K562 (cell line): ENCODE measurements at regions not wholly inside any gene's neighbourhood (a gene's known extent, or its start where the extent isn't known, plus 50 kb on each side); places are given as distances from the start of the nearest gene placed in this dataset.

Experiments used
- ATAC-seq: fragments of 200-7000 bp; cut with Tn5 transposase; 3 replicates; pipeline ENCODE4 v1.9.1; 2020; ENCODE audit warnings: moderate library complexity
- BruUV-seq: library from RNA; stranded (reverse); fragments of 400-500 nt; replicated peaks from 2 replicates; lab custom pipeline; 2021; lab: Mats Ljungman, UMichigan
- CTCF ChIA-PET: fragments of 300-600 bp; formaldehyde crosslinking; extraction: SDS; loops from one replicate; lab custom pipeline; 2021; ENCODE audit warnings: low intra/inter-chr PET ratio; lab: Yijun Ruan, JAX
- POLR2A ChIA-PET: fragments of 300-600, 350-650 bp; sonication (Branson Sonifier 250); formaldehyde crosslinking; extraction: SDS; loops from one replicate; lab custom pipeline; 2021; ENCODE audit warnings: antibody characterized with exemption, inconsistent platforms; lab: Yijun Ruan, JAX
- DNase-seq, 4 experiments: peaks; one replicate each; pipeline versions ENCODE4 v3.0.0 to v3.0.0-alpha.2; 2011 to 2018; ENCODE audit warnings: low spot score in 3 of 4, mixed read lengths in 3 of 4; ENCODE audit errors: extremely low read depth in 1 of 4
- FAIRE-seq: peaks from 2 replicates; lab custom pipeline; 2011; peaks lifted over from hg19 to GRCh38; lab: Jason Lieb, UNC
- H2AFZ ChIP-seq: 2 replicates; pipeline ENCODE4 v1.6.0; 2011; ENCODE audit warnings: low read depth, low read length, control low read depth, inconsistent platforms
- H3K27ac ChIP-seq: fragments of 200-600 bp; 3 replicates; pipeline ENCODE4 v1.8.0; 2011; ENCODE audit warnings: low read depth, mild to moderate bottlenecking, control low read depth, inconsistent platforms, low read length, moderate library complexity, mixed read lengths; ENCODE audit errors: extremely low read depth
- H3K27me3 ChIP-seq, 2 experiments: fragments of 300-600 bp in 1 of 2; 2 replicates in 1 of 2; 3 replicates in 1 of 2; pipeline versions ENCODE4 v1.6.0 to v1.8.0; 2011; ENCODE audit warnings: inconsistent platforms in 2 of 2, low read length in 2 of 2, mild to moderate bottlenecking in 1 of 2, mixed read lengths in 1 of 2, moderate library complexity in 1 of 2; ENCODE audit not compliant: control insufficient read depth in 2 of 2, insufficient read depth in 2 of 2
- H3K36me3 ChIP-seq: fragments of 300-600 bp; 3 replicates; pipeline ENCODE4 v1.8.0; 2011; ENCODE audit warnings: mild to moderate bottlenecking, low read length, inconsistent platforms; ENCODE audit not compliant: control insufficient read depth, insufficient read depth
- H3K4me1 ChIP-seq, 2 experiments: fragments of 200-600 bp in 1 of 2; replicated peaks in 1 of 2; 2 replicates in 1 of 2; 3 replicates in 1 of 2; pipeline versions ENCODE4 v1.5.1 to v1.8.0; 2011; ENCODE audit warnings: inconsistent platforms in 2 of 2, low read length in 2 of 2, mild to moderate bottlenecking in 1 of 2, mixed read lengths in 1 of 2, moderate library complexity in 1 of 2; ENCODE audit not compliant: control insufficient read depth in 2 of 2, insufficient read depth in 2 of 2
- H3K4me2 ChIP-seq: 2 replicates; pipeline ENCODE4 v1.6.1; 2011; ENCODE audit warnings: low read length, control low read depth, inconsistent platforms, mixed read lengths; ENCODE audit not compliant: insufficient read depth
- H3K4me3 ChIP-seq: fragments of 200-600 bp; sonication (generic), shearing (Covaris generic); 2 replicates; pipeline ENCODE4 v1.5.1; 2016; ENCODE audit warnings: control low read depth, inconsistent platforms
- H3K79me2 ChIP-seq: fragments of 200-600 bp; 3 replicates; pipeline ENCODE4 v1.8.0; 2011; ENCODE audit warnings: low read length, inconsistent platforms; ENCODE audit not compliant: control insufficient read depth, insufficient read depth
- H3K9ac ChIP-seq, 2 experiments: 2 replicates each; pipeline versions ENCODE4 v1.6.0 to v1.6.1; 2011; ENCODE audit warnings: low read depth in 2 of 2, low read length in 2 of 2, control low read depth in 1 of 2, inconsistent platforms in 1 of 2, mild to moderate bottlenecking in 1 of 2, mixed read lengths in 1 of 2; ENCODE audit not compliant: insufficient read depth in 1 of 2
- H3K9me1 ChIP-seq: one replicate; pipeline ENCODE4 v1.6.0; 2011; ENCODE audit warnings: inconsistent platforms, mild to moderate bottlenecking, low read length, moderate library complexity; ENCODE audit not compliant: control insufficient read depth, insufficient read depth
- H3K9me3 ChIP-seq: replicated peaks from 2 replicates; pipeline ENCODE4 v1.5.1; 2011; ENCODE audit warnings: low read depth, low read length, inconsistent platforms; ENCODE audit not compliant: control insufficient read depth, insufficient read depth
- H4K20me1 ChIP-seq: replicated peaks from 2 replicates; pipeline ENCODE4 v1.6.1; 2011; ENCODE audit warnings: low read length, inconsistent platforms, mixed read lengths; ENCODE audit not compliant: control insufficient read depth, insufficient read depth
- HSF4 ChIP-seq: fragments of 250-450 bp; sonication (Bioruptor Pico); IDR thresholded peaks from 2 replicates; pipeline ENCODE4 v2.1.2; 2022; ENCODE audit warnings: mild to moderate bottlenecking, moderate library complexity, borderline replicate concordance
- MTA2 ChIP-seq: fragments of 450-650 bp; IDR thresholded peaks from 2 replicates; pipeline ENCODE4 v1.6.1; 2016; ENCODE audit warnings: low read depth
- RBM34 ChIP-seq: fragments of 200-400 bp; formaldehyde crosslinking; IDR thresholded peaks from 2 replicates; pipeline ENCODE4 v1.6.1; 2018; ENCODE audit warnings: low read length, borderline replicate concordance; ENCODE audit not compliant: insufficient read depth
- REST ChIP-seq, 2 experiments: fragments of 450-650 bp; formaldehyde crosslinking in 1 of 2; IDR thresholded peaks; 2 replicates each; pipeline versions ENCODE4 v1.4.0 to v1.6.1; 2014 to 2020; ENCODE audit warnings: mild to moderate bottlenecking in 2 of 2, borderline replicate concordance in 1 of 2, low read depth in 1 of 2
- ZBTB17 ChIP-seq: fragments of 450-650 bp; formaldehyde crosslinking; IDR thresholded peaks from 2 replicates; pipeline ENCODE4 v1.4.0; 2020; ENCODE audit warnings: mild to moderate bottlenecking
- WGBS: fragments of 100-300 bp; shearing (Covaris generic); methylation state at CpG from one replicate; pipeline ENCODE4 v1.1.6; 2016; ENCODE audit warnings: low coverage, mixed read lengths; ENCODE audit not compliant: insufficient coverage; ENCODE audit errors: missing lambda C conversion rate; 5-methylcytosine and 5-hydroxymethylcytosine counted together
- in situ Hi-C: fragments of 300-500 bp; cut with MboI; formaldehyde crosslinking; loops from 4 replicates; pipeline ENCODE4 v1.15.0; 2018; ENCODE audit warnings: inconsistent platforms, mixed read lengths
- intact Hi-C: fragments of 100-400 bp; cut with micrococcal nuclease; formaldehyde crosslinking; loops from 2 replicates; pipeline ENCODE4 v1.14.2; 2022
- TF ChIP-seq, protein P1 (sequence below), 3 experiments: fragments of 200-800 bp in 1 of 3; sonication (Bioruptor generic) in 1 of 3; sonication (generic) in 1 of 3; formaldehyde crosslinking in 1 of 3; IDR thresholded peaks; 2 replicates each; pipeline versions ENCODE4 v1.6.1 to v1.8.0; 2016 to 2022; ENCODE audit warnings: mild to moderate bottlenecking in 2 of 3, missing compliant biosample characterization in 2 of 3, missing genetic modification characterization in 2 of 3, missing genetic modification reagents in 1 of 3

- TF ChIP-seq, protein P1, sequence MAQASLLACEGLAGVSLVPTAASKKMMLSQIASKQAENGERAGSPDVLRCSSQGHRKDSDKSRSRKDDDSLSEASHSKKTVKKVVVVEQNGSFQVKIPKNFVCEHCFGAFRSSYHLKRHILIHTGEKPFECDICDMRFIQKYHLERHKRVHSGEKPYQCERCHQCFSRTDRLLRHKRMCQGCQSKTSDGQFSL (CRISPR knock-in tag; IDR thresholded peaks at IDR 0.05), result no peak
- TF ChIP-seq, protein P1 (tag; IDR thresholded peaks at IDR 0.05), result no peak
- TF ChIP-seq ZBTB17 (CRISPR knock-in tag) (no peak), MTA2 (no peak), RBM34 (no peak)
Measured at GRCh38 chr17:79338604-79339003, 264.0 kb downstream of the ENGASE start (continued).

GRCh38 chr17:79338152-79338551, 263.5 kb downstream of the ENGASE start:
- Histone ChIP-seq H3K9me3 (no peaks in the 10 kb centered on the region), H3K4me3 (no peak overlapping the region), H4K20me1 (peaks cover 12% of the 10 kb centered on the region; the same call in 1 of the 2 replicates), H3K4me1 (no peaks in the 10 kb centered on the region), H3K36me3 (no peaks in the 10 kb centered on the region), H3K9me1 (no peaks in the 10 kb centered on the region), H2AFZ (no peak overlapping the region), H3K27ac (no peak overlapping the region), H3K79me2 (no peaks in the 10 kb centered on the region), H3K4me2 (no peak overlapping the region), H3K9ac (no peak overlapping the region), H3K27me3 (peaks cover 4 to 24% of the 10 kb centered on the region in 2 experiments)
- TF ChIP-seq REST (IDR thresholded peaks at IDR 0.05; ENCODE audit: borderline replicate concordance) (peak; percentile 61), REST (CRISPR knock-in tag; IDR thresholded peaks at IDR 0.05; ENCODE audit: low read depth) (no peak), HSF4 (CRISPR knock-in tag) (no peak)
- CTCF ChIA-PET, result no interaction called here
- intact Hi-C loops (no loop called here), in situ Hi-C loops (no loop called here)
- under 1% methylated on average over 7 of the region's 7 CpGs for WGBS
- FAIRE-seq (no peak), DNase-seq (no peak), ATAC-seq (no peak)
- POLR2A ChIA-PET, result interaction anchor here (0.6 kb wide), 1 partner anchor 26 kb away, joined by 3 read pairs; no protein-coding TSS in a partner anchor
- BruUV-seq, result no TSS peak
